Erythroblast (primary cell): ENCODE measurements at regions not wholly inside any gene's neighbourhood (a gene's known extent, or its start where the extent isn't known, plus 50 kb on each side); places are given as distances from the start of the nearest gene placed in this dataset.

ENCODE experiments used
- GATA1 ChIP-seq: IDR thresholded peaks from 2 replicates; pipeline ENCODE4 v1.6.1; 2011; ENCODE audit warnings: low read depth, mild to moderate bottlenecking, control low read depth, low read length, moderate library complexity
- POLR2A ChIP-seq: IDR thresholded peaks from 2 replicates; pipeline ENCODE4 v1.6.1; 2011; ENCODE audit warnings: mild to moderate bottlenecking, low read length

DNA sequence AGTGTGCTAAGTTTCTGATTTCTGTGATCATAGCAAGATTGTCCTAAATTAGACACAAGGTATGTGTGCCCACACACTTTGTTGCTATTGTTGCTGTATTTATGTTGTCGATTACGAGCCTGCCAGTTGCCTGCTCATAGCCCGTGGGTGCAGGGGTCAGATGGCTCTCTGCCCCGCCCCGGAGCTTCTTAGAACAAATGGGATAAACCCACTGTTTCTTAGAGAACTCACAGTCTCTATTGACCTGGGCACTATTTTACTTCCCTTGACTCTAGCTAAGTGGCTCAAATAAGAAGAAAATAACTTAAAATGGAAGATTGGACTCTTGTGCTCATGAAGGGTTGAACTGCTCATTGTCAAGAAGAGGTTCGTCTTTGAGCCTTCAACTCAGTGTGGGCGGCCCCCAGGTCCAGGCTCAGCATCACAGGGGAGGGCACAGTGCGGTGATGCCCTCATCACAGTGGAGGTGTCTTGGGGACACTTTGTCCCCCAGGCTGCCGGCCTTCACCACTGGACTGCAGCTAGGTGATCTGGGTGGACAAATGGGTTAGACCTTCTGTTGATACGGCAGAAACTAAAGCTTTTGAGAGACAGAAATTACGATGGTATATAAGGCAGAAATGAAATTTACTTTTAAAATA is 155.5 kb downstream of the TENT4A start:
- TF ChIP-seq POLR2A (no peak), GATA1 (no peak)
